Heart left ventricle (tissue), 16 donors: ENCODE measurements at regions not wholly inside any gene's neighbourhood (a gene's known extent, or its start where the extent isn't known, plus 50 kb on each side); places are given as distances from the start of the nearest gene placed in this dataset.

ENCODE experiments used
- ATAC-seq, 4 donors: fragments of 200-7000 bp; cut with Tn5 transposase; one replicate each; pipeline ENCODE4 v1.9.1; 2020 to 2022; ENCODE audit warnings: moderate library complexity in 4 of 4, mild to moderate bottlenecking in 3 of 4, moderate number of reproducible peaks in 1 of 4
- DNase-seq, 5 donors: peaks; one replicate each; pipeline ENCODE4 v3.0.0-alpha.2; 2020
- H3K27ac ChIP-seq, 12 donors: fragments of 200-600 bp; sonication (generic) in 4 of 12; one replicate each; pipeline versions ENCODE4 v1.5.0 to v1.8.0; 2016 to 2022; ENCODE audit warnings: mild to moderate bottlenecking in 2 of 12
- H3K27me3 ChIP-seq, 9 donors: fragments of 200-600 bp; sonication (generic) in 2 of 9; one replicate each; pipeline versions ENCODE4 v1.5.1 to v1.8.0; 2016 to 2022; ENCODE audit warnings: mild to moderate bottlenecking in 3 of 9
- H3K36me3 ChIP-seq, 9 donors: fragments of 200-600 bp; sonication (generic) in 2 of 9; one replicate each; pipeline versions ENCODE4 v1.5.0 to v1.8.0; 2018 to 2022; ENCODE audit warnings: mild to moderate bottlenecking in 2 of 9
- H3K4me1 ChIP-seq, 12 donors: fragments of 200-600 bp; sonication (generic) in 4 of 12; one replicate each; pipeline versions ENCODE4 v1.5.0 to v1.8.0; 2016 to 2022; ENCODE audit warnings: mild to moderate bottlenecking in 3 of 12
- H3K4me3 ChIP-seq, 12 donors: fragments of 200-600 bp; sonication (generic) in 4 of 12; one replicate each; pipeline versions ENCODE4 v1.5.0 to v1.8.0; 2017 to 2022; ENCODE audit warnings: mild to moderate bottlenecking in 9 of 12, moderate library complexity in 4 of 12
- H3K9me3 ChIP-seq, 12 donors: fragments of 200-600 bp; sonication (generic) in 4 of 12; one replicate each; pipeline versions ENCODE4 v1.5.0 to v1.8.0; 2016 to 2022; ENCODE audit warnings: mild to moderate bottlenecking in 1 of 12
- CTCF ChIP-seq, 12 donors: fragments of 200-600 bp; sonication (generic) in 4 of 12; IDR thresholded peaks; one replicate each; pipeline versions ENCODE4 v1.5.0 to v1.8.0; 2018 to 2022; ENCODE audit warnings: antibody characterized with exemption in 12 of 12, mild to moderate bottlenecking in 5 of 12
- POLR2A ChIP-seq, 2 donors: fragments of 450-650 bp; IDR thresholded peaks; one replicate each; pipeline ENCODE4 v1.6.1; 2017; ENCODE audit warnings: antibody characterized with exemption in 2 of 2, mild to moderate bottlenecking in 2 of 2, moderate library complexity in 2 of 2
- WGBS, 4 donors: extraction: QIAGEN DNeasy Blood & Tissue Kit in 2 of 4; methylation state at CpG; one replicate each; pipeline versions ENCODE4 v1.1.5 to v1.1.7; 2013 to 2018; 5-methylcytosine and 5-hydroxymethylcytosine counted together
- intact Hi-C, 10 donors: fragments of 100-400 bp; cut with DNase I; formaldehyde crosslinking; loops; one replicate each; pipeline versions ENCODE4 v1.11.1 to v1.14.2; 2022
- donor health status: ischemic (EF 13 %, LVEDD 7.1; RV severe dilation, severe dysfunction).
- donor health status: healthy with polysubstance abuse.
- donor health status: DM: no; HTN: yes; CAD: no.
- donor health status: DM: no; HTN: no; CAD: no.
- donor health status: ischemic (EF 25% LVEDD 6.9; RV normal size, moderate dysfunction).
- donor health status: ischemic (EF 25% LVEDD 5.7; RV mildly dilated, moderate dysfunction).
- donor health status: healthy.
- donor health status: DM: yes; HTN: yes; CAD: no.
- donor health status: ischemic (EF 35%, LVEDD 5.7; RV mildly dilated, moderate dysfunction).
- donor health status: nonischemic (EF 11% LVEDD 7.7; RV severe dilation, severe dysfunction).
- donor health status: DM: yes; HTN: yes; CAD: no.
- donor health status: PGD.
- donor health status: ischemic (EF 29% LVEDD 5.4; RV normal size, mild dysfunction).
- donor health status: nonischemic (EF 23%, LVEDD 6.1; RV moderate dilation, normal function).

- TF ChIP-seq CTCF (IDR thresholded peaks at IDR 0.05) (no peak), POLR2A (IDR thresholded peaks at IDR 0.05) (no peak)
- Histone ChIP-seq H3K27ac (no peak overlapping the region), H3K36me3 (no peaks in the 10 kb centered on the region), H3K27me3 (no peaks in the 10 kb centered on the region), H3K4me3 (no peak overlapping the region), H3K9me3 (no peaks in the 10 kb centered on the region), H3K4me1 (peaks cover 0 to under 1% (median 0%) of the 10 kb centered on the region in 12 donors)
- DNase-seq (no peak), ATAC-seq (no peak)
- 79 to 90% (median 89%) methylated on average over 5 of the region's 5 CpGs for WGBS, 4 donors
- intact Hi-C loops, result no loop called here
These were observed 148.1 kb downstream of the SLC4A3 start for GRCh38 chr2:219775506-219775905.

GRCh38 chr2:219777388-219777787 is 150.0 kb downstream of the SLC4A3 start:
- Histone ChIP-seq H3K4me3 (no peak overlapping the region), H3K36me3 (no peaks in the 10 kb centered on the region), H3K27ac (no peak overlapping the region), H3K27me3 (no peaks in the 10 kb centered on the region), H3K4me1 (no peaks in the 10 kb centered on the region), H3K9me3 (no peaks in the 10 kb centered on the region)
- TF ChIP-seq POLR2A (IDR thresholded peaks at IDR 0.05) (no peak), CTCF (IDR thresholded peaks at IDR 0.05) (no peak)
- WGBS, 4 donors, result 78 to 86% (median 85%) methylated on average over 2 of the region's 2 CpGs
- intact Hi-C loops, result no loop called here
- no peak for ATAC-seq
- no peak for DNase-seq

GRCh38 chr2:219778189-219778588 is 150.8 kb downstream of the SLC4A3 start:
- H3K4me3 ChIP-seq, result no peak overlapping the region

GRCh38 chr2:219782737-219783348 is 155.4 kb downstream of the SLC4A3 start:
- DNase-seq, result no peak
- TF ChIP-seq CTCF (IDR thresholded peaks at IDR 0.05) (no peak), POLR2A (IDR thresholded peaks at IDR 0.05) (no peak)
- intact Hi-C loops, result no loop called here
- Histone ChIP-seq H3K27ac (no peak overlapping the region), H3K27me3 (no peaks in the 10 kb centered on the region), H3K4me1 (no peaks in the 10 kb centered on the region), H3K36me3 (no peaks in the 10 kb centered on the region), H3K4me3 (no peak overlapping the region), H3K9me3 (no peaks in the 10 kb centered on the region)
- ATAC-seq, result no peak
- WGBS, 4 donors, result 67 to 84% (median 80%) methylated on average over 7 of the region's 7 CpGs

More at GRCh38 chr2:219778189-219778588, 150.8 kb downstream of the SLC4A3 start:
- WGBS, 4 donors, result 66 to 83% (median 70%) methylated on average over 2 of the region's 2 CpGs
- no peak for ATAC-seq
- Histone ChIP-seq H3K9me3 (no peaks in the 10 kb centered on the region), H3K27ac (no peak overlapping the region), H3K36me3 (no peaks in the 10 kb centered on the region), H3K4me1 (no peaks in the 10 kb centered on the region), H3K27me3 (no peaks in the 10 kb centered on the region)
- intact Hi-C loops, result no loop called here
- TF ChIP-seq POLR2A (IDR thresholded peaks at IDR 0.05), result no peak
- TF ChIP-seq CTCF (IDR thresholded peaks at IDR 0.05), result no peak
- no peak for DNase-seq
